PC-9 (cell line): ENCODE measurements at regions not wholly inside any gene's neighbourhood (a gene's known extent, or its start where the extent isn't known, plus 50 kb on each side); places are given as distances from the start of the nearest gene placed in this dataset.

Experiments used
- CTCF ChIP-seq: fragments of 200-600 bp; sonication (generic); conservative IDR thresholded peaks from 2 replicates; pipeline ENCODE4 v1.6.1; 2017; ENCODE audit warnings: mixed run types, antibody characterized with exemption, mild to moderate bottlenecking, moderate library complexity
- EZH2 ChIP-seq: fragments of 200-600 bp; sonication (generic); IDR thresholded peaks from 2 replicates; pipeline ENCODE4 v1.8.0; 2017; ENCODE audit warnings: antibody characterized with exemption, low read depth

- TF ChIP-seq CTCF (no peak), EZH2 (no peak)
These were observed 500.3 kb upstream of the CDH11 start for GRCh38 chr16:65622151-65622550.
